HL-60 (cell line): ENCODE measurements at regions not wholly inside any gene's neighbourhood (a gene's known extent, or its start where the extent isn't known, plus 50 kb on each side); places are given as distances from the start of the nearest gene placed in this dataset.

Experiments used
- GABPA ChIP-seq: IDR thresholded peaks from 2 replicates; pipeline ENCODE4 v1.6.1; 2012; ENCODE audit warnings: low read depth
- TF ChIP-seq, protein P1 (sequence below): IDR thresholded peaks from one replicate; pipeline ENCODE4 v1.5.1; 2011; ENCODE audit warnings: low read length, control low read depth, inconsistent platforms; ENCODE audit not compliant: insufficient read depth

- TF ChIP-seq, protein P1, sequence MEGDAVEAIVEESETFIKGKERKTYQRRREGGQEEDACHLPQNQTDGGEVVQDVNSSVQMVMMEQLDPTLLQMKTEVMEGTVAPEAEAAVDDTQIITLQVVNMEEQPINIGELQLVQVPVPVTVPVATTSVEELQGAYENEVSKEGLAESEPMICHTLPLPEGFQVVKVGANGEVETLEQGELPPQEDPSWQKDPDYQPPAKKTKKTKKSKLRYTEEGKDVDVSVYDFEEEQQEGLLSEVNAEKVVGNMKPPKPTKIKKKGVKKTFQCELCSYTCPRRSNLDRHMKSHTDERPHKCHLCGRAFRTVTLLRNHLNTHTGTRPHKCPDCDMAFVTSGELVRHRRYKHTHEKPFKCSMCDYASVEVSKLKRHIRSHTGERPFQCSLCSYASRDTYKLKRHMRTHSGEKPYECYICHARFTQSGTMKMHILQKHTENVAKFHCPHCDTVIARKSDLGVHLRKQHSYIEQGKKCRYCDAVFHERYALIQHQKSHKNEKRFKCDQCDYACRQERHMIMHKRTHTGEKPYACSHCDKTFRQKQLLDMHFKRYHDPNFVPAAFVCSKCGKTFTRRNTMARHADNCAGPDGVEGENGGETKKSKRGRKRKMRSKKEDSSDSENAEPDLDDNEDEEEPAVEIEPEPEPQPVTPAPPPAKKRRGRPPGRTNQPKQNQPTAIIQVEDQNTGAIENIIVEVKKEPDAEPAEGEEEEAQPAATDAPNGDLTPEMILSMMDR, result no peak
- TF ChIP-seq GABPA, result no peak
These were observed 146.9 kb upstream of the C1orf174 start for GRCh38 chr1:4046836-4047461.
